ENCODE measurements at regions not wholly inside any gene's neighbourhood (a gene's known extent, or its start where the extent isn't known, plus 50 kb on each side); places are given as distances from the start of the nearest gene placed in this dataset.

DNA sequence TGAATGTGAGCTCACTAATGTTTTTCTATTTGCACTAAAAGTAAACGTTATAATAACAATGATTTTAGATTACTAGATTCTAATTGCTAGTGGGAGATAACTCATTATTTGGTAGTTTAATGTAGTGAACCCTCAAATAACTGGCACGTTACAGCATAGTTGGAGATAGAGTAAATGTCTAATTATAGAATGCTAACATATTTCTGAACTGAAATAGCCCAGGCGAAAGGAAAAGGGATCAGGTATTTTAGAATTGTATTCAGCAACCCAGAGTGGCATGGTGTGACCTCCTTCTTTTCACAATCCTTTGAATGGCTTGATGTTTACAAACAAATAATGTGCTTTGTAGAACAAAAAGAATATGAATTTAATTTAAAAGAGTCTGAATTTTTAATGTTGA is 1221.2 kb downstream of the CDH8 start:
- TF ChIP-seq, protein P1, sequence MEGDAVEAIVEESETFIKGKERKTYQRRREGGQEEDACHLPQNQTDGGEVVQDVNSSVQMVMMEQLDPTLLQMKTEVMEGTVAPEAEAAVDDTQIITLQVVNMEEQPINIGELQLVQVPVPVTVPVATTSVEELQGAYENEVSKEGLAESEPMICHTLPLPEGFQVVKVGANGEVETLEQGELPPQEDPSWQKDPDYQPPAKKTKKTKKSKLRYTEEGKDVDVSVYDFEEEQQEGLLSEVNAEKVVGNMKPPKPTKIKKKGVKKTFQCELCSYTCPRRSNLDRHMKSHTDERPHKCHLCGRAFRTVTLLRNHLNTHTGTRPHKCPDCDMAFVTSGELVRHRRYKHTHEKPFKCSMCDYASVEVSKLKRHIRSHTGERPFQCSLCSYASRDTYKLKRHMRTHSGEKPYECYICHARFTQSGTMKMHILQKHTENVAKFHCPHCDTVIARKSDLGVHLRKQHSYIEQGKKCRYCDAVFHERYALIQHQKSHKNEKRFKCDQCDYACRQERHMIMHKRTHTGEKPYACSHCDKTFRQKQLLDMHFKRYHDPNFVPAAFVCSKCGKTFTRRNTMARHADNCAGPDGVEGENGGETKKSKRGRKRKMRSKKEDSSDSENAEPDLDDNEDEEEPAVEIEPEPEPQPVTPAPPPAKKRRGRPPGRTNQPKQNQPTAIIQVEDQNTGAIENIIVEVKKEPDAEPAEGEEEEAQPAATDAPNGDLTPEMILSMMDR (IDR thresholded peaks at IDR 0.05) = no peak
- TF ChIP-seq POLR2A (IDR thresholded peaks at IDR 0.05) = no peak

Measured in lower leg skin (tissue), 3 donors.